Endothelial cell (in vitro differentiated cells): ENCODE measurements at regions not wholly inside any gene's neighbourhood (a gene's known extent, or its start where the extent isn't known, plus 50 kb on each side); places are given as distances from the start of the nearest gene placed in this dataset.
"Not testable (repeated sequence)": the region's sequence is repeated elsewhere in the genome, so short reads cannot be mapped to it uniquely, and the experiment has no call there.

Source experiments
- DNase-seq: peaks from one replicate; pipeline ENCODE4 v3.0.0; 2021; ENCODE audit warnings: low spot score
- H3K27ac Mint-ChIP-seq: one replicate; pipeline ENCODE4 v1.8.0; 2021; ENCODE audit warnings: mixed read lengths, inconsistent platforms; ENCODE audit not compliant: unreplicated experiment
- H3K27me3 Mint-ChIP-seq: one replicate; pipeline ENCODE4 v1.8.0; 2021; ENCODE audit warnings: mild to moderate bottlenecking, moderate library complexity, mixed read lengths, inconsistent platforms; ENCODE audit not compliant: unreplicated experiment
- H3K36me3 Mint-ChIP-seq: one replicate; pipeline ENCODE4 v1.8.0; 2021; ENCODE audit warnings: mild to moderate bottlenecking, low read depth, mixed read lengths, inconsistent platforms; ENCODE audit not compliant: unreplicated experiment
- H3K4me1 Mint-ChIP-seq: one replicate; pipeline ENCODE4 v1.8.0; 2021; ENCODE audit warnings: mild to moderate bottlenecking, mixed read lengths, inconsistent platforms; ENCODE audit not compliant: unreplicated experiment
- H3K4me3 Mint-ChIP-seq: one replicate; pipeline ENCODE4 v1.8.0; 2021; ENCODE audit warnings: mild to moderate bottlenecking, mixed read lengths, inconsistent platforms; ENCODE audit not compliant: unreplicated experiment
- H3K9me3 Mint-ChIP-seq: one replicate; pipeline ENCODE4 v1.8.0; 2021; ENCODE audit warnings: mixed read lengths, inconsistent platforms; ENCODE audit not compliant: unreplicated experiment
- CTCF ChIP-seq: fragments of 200-600 bp; sonication (generic); IDR thresholded peaks from one replicate; pipeline ENCODE4 v1.5.0; 2021; ENCODE audit warnings: antibody characterized with exemption; ENCODE audit not compliant: unreplicated experiment

GRCh38 chr6:80523010-80523409, 416.5 kb downstream of the BCKDHB start:
- no peak for DNase-seq
- H3K4me1 Mint-ChIP-seq: peaks cover 18% of the 10 kb centered on the region
- peak overlapping the region; percentile 93 for H3K27ac Mint-ChIP-seq
- H3K27me3 Mint-ChIP-seq: no peaks in the 10 kb centered on the region
- H3K4me3 Mint-ChIP-seq: no peak overlapping the region
- H3K36me3 Mint-ChIP-seq: no peaks in the 10 kb centered on the region
- no peak for TF ChIP-seq CTCF
- H3K9me3 Mint-ChIP-seq: no peaks in the 10 kb centered on the region

- Mint-ChIP-seq H3K4me3 (no peak overlapping the region), H3K27me3 (no peaks in the 10 kb centered on the region), H3K27ac (peak overlapping the region; percentile 93), H3K9me3 (no peaks in the 10 kb centered on the region), H3K36me3 (no peaks in the 10 kb centered on the region), H3K4me1 (peaks cover 16% of the 10 kb centered on the region)
- DNase-seq: no peak
- no peak for TF ChIP-seq CTCF
Measured at GRCh38 chr6:80522576-80522975, 416.1 kb downstream of the BCKDHB start.

- no peak overlapping the region for H3K27ac Mint-ChIP-seq
- no peak for DNase-seq
- H3K27me3 Mint-ChIP-seq: peaks cover 2% of the 10 kb centered on the region
- H3K4me3 Mint-ChIP-seq: no peak overlapping the region
- H3K36me3 Mint-ChIP-seq: no peaks in the 10 kb centered on the region
- no peak for TF ChIP-seq CTCF
- no peaks in the 10 kb centered on the region for H3K9me3 Mint-ChIP-seq
- peaks cover 16% of the 10 kb centered on the region for H3K4me1 Mint-ChIP-seq
Measured at GRCh38 chr6:80519811-80520594, 413.5 kb downstream of the BCKDHB start.

- no peak for TF ChIP-seq CTCF
- H3K9me3 Mint-ChIP-seq: no peaks in the 10 kb centered on the region
- no peak overlapping the region for H3K27ac Mint-ChIP-seq
- peaks cover 6% of the 10 kb centered on the region for H3K27me3 Mint-ChIP-seq
- peaks cover under 1% of the 10 kb centered on the region for H3K4me1 Mint-ChIP-seq
- DNase-seq: no peak
- no peaks in the 10 kb centered on the region for H3K36me3 Mint-ChIP-seq
- H3K4me3 Mint-ChIP-seq: no peak overlapping the region
Measured at GRCh38 chr6:80517525-80517924, 411.1 kb downstream of the BCKDHB start.

GRCh38 chr6:80510521-80510920, 404.1 kb downstream of the BCKDHB start:
- H3K9me3 Mint-ChIP-seq, H3K4me1 Mint-ChIP-seq, H3K36me3 Mint-ChIP-seq, DNase-seq, H3K27ac Mint-ChIP-seq, H3K27me3 Mint-ChIP-seq, H3K4me3 Mint-ChIP-seq: not testable (repeated sequence)
